ENCODE measurements at regions not wholly inside any gene's neighbourhood (a gene's known extent, or its start where the extent isn't known, plus 50 kb on each side); places are given as distances from the start of the nearest gene placed in this dataset.

DNA sequence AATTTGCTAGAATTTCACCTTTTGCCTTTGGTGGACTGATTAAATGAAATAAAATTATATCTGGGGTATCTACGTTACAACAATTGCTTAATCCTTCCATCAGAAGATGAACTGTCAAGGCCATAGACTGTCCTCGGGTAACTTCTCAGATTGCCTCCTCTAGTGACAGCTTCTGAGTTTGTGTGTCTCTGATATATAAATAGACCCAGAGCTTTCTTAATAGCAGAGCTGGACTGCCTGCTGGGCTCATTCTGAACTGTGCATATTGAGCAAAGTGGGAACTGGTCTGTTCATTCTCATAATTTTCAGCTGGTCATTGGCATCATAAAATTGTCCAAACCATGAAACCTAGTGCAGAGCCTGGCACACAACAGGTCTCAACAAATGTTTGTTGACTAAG, 99.1 kb upstream of the GRAMD1B start:
- TF ChIP-seq YY1 (IDR thresholded peaks at IDR 0.05; ENCODE audit: insufficient read depth, insufficient read length) (no peak), ZNF274 (IDR thresholded peaks at IDR 0.05; ENCODE audit: low read depth, low read length) (no peak)

Measured in NT2/D1 (cell line).